Epithelial cell of esophagus (primary cell): ENCODE measurements at regions not wholly inside any gene's neighbourhood (a gene's known extent, or its start where the extent isn't known, plus 50 kb on each side); places are given as distances from the start of the nearest gene placed in this dataset.
A peak's percentile ranks its signal among the peaks of the same experiment; 100 is the strongest.

Experiments used
- DNase-seq: peaks from one replicate; pipeline ENCODE4 v3.0.0; 2010; ENCODE audit warnings: low read depth
- H3K4me3 ChIP-seq: 2 replicates; pipeline ENCODE4 v1.5.1; 2011; ENCODE audit warnings: mild to moderate bottlenecking, low read length, control low read depth
- TF ChIP-seq, protein P1 (sequence below): IDR thresholded peaks from 2 replicates; pipeline ENCODE4 v1.5.1; 2011; ENCODE audit warnings: low read depth, mild to moderate bottlenecking, low read length, control low read depth, inconsistent platforms; ENCODE audit not compliant: insufficient read depth; ENCODE audit errors: missing control alignments

DNA sequence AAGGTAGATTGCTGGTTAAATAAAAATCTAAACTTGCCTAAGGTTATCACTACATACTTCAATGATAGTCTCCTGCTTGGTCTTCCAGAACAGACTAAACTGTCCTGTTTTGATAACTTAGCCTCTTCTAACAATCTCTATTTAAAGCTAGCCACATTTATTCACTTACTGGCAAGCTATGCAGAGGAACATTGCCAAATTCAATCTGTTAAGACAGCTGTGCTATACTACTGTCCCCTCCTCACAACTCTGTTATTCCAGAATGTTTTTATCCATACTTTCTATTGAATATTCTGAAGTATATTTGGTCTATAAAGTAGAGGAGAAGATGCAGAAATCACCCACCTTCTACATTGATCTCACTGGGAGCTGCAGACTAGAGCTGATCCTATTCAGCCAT is 594.0 kb upstream of the CCDC54 start:
- TF ChIP-seq, protein P1, sequence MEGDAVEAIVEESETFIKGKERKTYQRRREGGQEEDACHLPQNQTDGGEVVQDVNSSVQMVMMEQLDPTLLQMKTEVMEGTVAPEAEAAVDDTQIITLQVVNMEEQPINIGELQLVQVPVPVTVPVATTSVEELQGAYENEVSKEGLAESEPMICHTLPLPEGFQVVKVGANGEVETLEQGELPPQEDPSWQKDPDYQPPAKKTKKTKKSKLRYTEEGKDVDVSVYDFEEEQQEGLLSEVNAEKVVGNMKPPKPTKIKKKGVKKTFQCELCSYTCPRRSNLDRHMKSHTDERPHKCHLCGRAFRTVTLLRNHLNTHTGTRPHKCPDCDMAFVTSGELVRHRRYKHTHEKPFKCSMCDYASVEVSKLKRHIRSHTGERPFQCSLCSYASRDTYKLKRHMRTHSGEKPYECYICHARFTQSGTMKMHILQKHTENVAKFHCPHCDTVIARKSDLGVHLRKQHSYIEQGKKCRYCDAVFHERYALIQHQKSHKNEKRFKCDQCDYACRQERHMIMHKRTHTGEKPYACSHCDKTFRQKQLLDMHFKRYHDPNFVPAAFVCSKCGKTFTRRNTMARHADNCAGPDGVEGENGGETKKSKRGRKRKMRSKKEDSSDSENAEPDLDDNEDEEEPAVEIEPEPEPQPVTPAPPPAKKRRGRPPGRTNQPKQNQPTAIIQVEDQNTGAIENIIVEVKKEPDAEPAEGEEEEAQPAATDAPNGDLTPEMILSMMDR, result no peak
- DNase-seq, result no peak
- H3K4me3 ChIP-seq, result no peak overlapping the region

DNA sequence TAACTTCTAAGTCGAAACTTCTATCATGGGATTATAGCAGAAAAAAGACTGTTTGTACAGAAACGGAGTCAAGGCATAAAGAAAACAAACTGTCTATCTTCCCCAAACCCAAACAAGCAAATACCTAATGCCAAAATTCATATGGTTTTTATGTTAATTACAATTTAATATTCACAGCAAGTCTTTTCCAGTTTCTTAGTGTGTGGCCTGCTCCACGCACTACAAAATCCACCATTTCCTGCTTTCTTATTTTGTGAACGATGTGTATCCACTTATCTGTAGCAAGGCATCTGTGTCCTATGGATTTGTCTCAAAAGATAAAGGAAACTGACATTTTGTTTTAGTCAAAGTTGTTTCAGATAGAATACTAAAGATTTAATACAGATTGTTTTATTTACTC is 588.0 kb upstream of the CCDC54 start:
- H3K4me3 ChIP-seq, result no peak overlapping the region
- no peak for DNase-seq
- TF ChIP-seq, protein P1, result no peak

DNA sequence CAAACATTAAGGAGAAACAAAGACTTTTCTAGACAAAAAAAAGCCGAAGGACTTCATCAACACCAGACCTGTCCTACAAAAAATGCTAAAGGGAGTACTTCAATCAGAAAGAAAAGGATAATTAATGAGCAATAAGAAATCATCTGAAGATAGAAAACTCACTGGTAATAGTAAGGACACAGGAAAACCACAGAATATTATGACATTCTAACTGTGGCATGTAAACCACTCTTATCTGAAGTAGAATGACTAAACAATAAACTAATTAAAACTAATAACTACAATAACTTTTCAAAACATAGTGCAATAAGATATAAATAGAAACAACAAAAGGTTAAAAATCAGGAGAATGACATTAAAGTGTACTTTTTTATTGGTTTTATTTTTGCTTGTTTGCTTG is 584.5 kb upstream of the CCDC54 start:
- peak; percentile 8 for DNase-seq
- no peak overlapping the region for H3K4me3 ChIP-seq
- TF ChIP-seq, protein P1, result no peak

DNA sequence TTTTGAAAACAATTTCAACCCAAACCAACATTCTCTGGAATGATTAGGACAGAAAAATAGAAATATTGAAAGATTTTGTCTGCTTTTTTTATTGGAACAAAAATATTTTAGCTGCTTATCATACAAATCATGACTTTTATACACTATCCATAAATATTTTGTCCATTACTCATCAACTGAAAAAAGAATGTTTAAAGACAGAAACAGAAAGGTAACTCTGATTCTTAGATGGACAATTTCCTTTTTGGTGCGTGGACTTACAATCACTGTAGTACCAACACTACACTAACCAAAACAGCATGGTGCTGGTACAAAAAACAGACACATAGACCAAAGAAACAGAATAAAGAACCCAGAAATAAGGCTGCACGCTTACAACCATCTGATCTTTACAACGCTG is 582.8 kb upstream of the CCDC54 start:
- no peak overlapping the region for H3K4me3 ChIP-seq
- TF ChIP-seq, protein P1, result no peak
- DNase-seq, result no peak

DNA sequence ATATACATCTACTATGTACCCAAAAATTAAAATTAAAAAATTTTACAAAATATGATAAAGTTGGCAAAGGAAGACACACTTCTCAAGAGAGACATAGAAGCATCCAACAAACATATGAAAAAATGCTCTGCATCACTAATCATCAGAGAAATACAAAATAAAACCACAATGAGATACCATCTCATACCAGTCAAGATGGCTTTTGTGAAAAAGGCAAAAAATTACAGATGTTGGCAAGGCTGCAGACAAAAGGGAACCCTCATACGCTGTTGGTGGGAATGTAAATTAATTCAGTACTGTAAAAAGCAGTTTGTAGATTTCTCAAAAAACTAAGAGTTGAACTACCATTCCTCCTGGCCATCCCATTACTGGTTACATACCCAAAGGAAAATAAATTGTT is 581.7 kb upstream of the CCDC54 start:
- H3K4me3 ChIP-seq, result no peak overlapping the region
- TF ChIP-seq, protein P1, result no peak
- no peak for DNase-seq

DNA sequence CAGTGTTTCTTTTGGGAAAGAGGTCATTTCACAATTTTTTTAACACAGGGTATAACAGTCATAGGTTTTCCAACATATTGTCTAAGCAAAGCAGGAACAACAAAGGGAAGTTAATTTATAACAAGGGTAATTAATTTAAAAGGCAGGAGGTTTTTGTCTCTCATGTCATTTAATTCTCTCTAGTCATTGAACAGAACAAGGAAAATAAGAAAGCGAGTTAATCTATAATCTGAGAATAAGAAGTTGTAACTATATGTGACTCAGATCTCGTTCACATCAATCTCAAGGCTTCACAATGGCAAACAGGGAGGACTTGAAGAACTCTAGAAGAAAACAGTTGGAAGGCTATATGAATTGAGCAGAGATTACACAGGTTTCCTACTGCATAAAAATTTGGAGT is 579.8 kb upstream of the CCDC54 start:
- H3K4me3 ChIP-seq, result no peak overlapping the region
- no peak for DNase-seq
- TF ChIP-seq, protein P1, result no peak

DNA sequence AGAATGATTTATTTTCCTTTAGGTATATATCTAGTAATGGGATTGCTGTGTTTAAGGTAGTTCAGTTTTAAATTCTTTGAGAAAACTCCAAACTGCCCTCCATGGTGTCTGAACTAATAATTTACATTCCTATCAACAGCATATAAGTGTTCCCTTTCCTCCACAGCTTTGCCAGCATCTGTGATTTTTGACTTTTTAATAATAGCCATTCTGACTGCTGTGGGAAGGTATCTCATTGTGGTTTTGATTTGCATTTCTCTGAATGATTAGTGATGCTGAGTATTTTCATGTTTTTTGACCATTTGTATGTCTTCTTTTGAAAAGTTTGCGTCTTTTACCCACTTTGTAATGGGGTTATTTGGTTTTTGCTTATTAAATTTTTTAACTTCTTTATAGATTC is 571.6 kb upstream of the CCDC54 start:
- TF ChIP-seq, protein P1, result no peak
- no peak for DNase-seq
- H3K4me3 ChIP-seq, result no peak overlapping the region
